ENCODE measurements at regions not wholly inside any gene's neighbourhood (a gene's known extent, or its start where the extent isn't known, plus 50 kb on each side); places are given as distances from the start of the nearest gene placed in this dataset.

GRCh38 chr4:12519426-12519825 lies 964.7 kb downstream of the RAB28 start:
- DNase-seq = no peak
- no peaks in the 10 kb centered on the region for H3K27me3 ChIP-seq (replicated peaks; ENCODE audit: control insufficient read depth, insufficient read depth, low read length)
- CTCF ChIA-PET = no interaction called here
- Mint-ChIP-seq H3K4me3 (ENCODE audit: unreplicated experiment) (no peak overlapping the region), H3K4me1 (ENCODE audit: low read depth, unreplicated experiment) (no peaks in the 10 kb centered on the region), H3K9me3 (ENCODE audit: unreplicated experiment) (peaks cover 13% of the 10 kb centered on the region), H3K27ac (ENCODE audit: unreplicated experiment) (no peak overlapping the region), H3K36me3 (ENCODE audit: insufficient read depth, unreplicated experiment) (no peaks in the 10 kb centered on the region), H3K27me3 (ENCODE audit: insufficient read depth, unreplicated experiment) (no peaks in the 10 kb centered on the region)
- no peak overlapping the region for H3K4me3 ChIP-seq (ENCODE audit: low read depth, low read length)
- H3K4me1 ChIP-seq = no peaks in the 10 kb centered on the region
- no peaks in the 10 kb centered on the region; the same call in 1 of the 2 replicates for H3K9me3 ChIP-seq
- no peak for TF ChIP-seq CTCF (IDR thresholded peaks at IDR 0.05; ENCODE audit: insufficient read depth in 1 of 2, low read depth in 1 of 2, low read length in 1 of 2, severe bottlenecking in 1 of 2, unreplicated experiment in 1 of 2)
- no TSS peak for BruUV-seq (replicated peaks)
- POLR2A ChIA-PET = no interaction called here
- intact Hi-C loops (cut with micrococcal nuclease; ENCODE audit: unreplicated experiment) = no loop called here
- H3K36me3 ChIP-seq (ENCODE audit: control insufficient read depth, insufficient read depth, low read length) = no peaks in the 10 kb centered on the region

DNA sequence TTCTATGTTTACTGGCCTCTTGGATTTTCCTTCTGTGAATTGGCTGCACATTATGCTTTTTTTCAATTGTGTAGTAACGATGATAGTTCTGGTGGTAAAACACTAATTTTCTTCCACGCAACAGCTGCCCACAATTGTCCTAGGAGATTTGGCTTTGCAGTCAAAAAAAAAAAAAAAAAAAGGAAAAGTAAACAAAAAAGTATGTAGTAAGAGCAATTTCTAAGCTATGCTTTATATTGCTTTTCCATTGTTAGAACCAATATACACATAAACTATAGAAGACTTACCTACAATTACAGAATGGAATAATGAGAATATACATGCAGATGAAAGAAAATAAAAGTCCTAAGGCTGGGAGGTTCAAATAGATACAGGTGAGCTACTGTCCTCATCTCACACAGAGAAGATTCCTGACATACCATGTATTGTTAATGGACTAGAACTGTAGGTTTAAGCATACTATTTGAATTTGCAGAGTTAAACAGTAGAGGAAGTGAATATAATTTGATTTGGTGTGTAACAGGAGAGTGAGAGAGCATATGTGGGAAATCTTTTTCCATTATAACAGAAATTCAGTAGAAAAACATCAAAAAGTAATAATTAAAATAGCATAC lies 976.2 kb downstream of the RAB28 start:
- no TSS peak for BruUV-seq (replicated peaks)
- Mint-ChIP-seq H3K27me3 (ENCODE audit: insufficient read depth, unreplicated experiment) (no peaks in the 10 kb centered on the region), H3K4me1 (ENCODE audit: low read depth, unreplicated experiment) (no peaks in the 10 kb centered on the region), H3K27ac (ENCODE audit: unreplicated experiment) (no peak overlapping the region), H3K4me3 (ENCODE audit: unreplicated experiment) (no peak overlapping the region), H3K9me3 (ENCODE audit: unreplicated experiment) (no peaks in the 10 kb centered on the region), H3K36me3 (ENCODE audit: insufficient read depth, unreplicated experiment) (no peaks in the 10 kb centered on the region)
- Histone ChIP-seq H3K36me3 (ENCODE audit: control insufficient read depth, insufficient read depth, low read length) (no peaks in the 10 kb centered on the region), H3K27me3 (replicated peaks; ENCODE audit: control insufficient read depth, insufficient read depth, low read length) (no peaks in the 10 kb centered on the region), H3K4me1 (no peaks in the 10 kb centered on the region), H3K4me3 (ENCODE audit: low read depth, low read length) (no peak overlapping the region), H3K9me3 (no peaks in the 10 kb centered on the region)
- ChIA-PET POLR2A (interaction anchor here (0.6 kb wide), 1 partner anchor 79 kb away, joined by 5 read pairs; no protein-coding TSS in a partner anchor), CTCF (no interaction called here)
- no peak for DNase-seq
- intact Hi-C loops (cut with micrococcal nuclease; ENCODE audit: unreplicated experiment) = no loop called here
- no peak for TF ChIP-seq CTCF (IDR thresholded peaks at IDR 0.05; ENCODE audit: insufficient read depth in 1 of 2, low read depth in 1 of 2, low read length in 1 of 2, severe bottlenecking in 1 of 2, unreplicated experiment in 1 of 2)

DNA sequence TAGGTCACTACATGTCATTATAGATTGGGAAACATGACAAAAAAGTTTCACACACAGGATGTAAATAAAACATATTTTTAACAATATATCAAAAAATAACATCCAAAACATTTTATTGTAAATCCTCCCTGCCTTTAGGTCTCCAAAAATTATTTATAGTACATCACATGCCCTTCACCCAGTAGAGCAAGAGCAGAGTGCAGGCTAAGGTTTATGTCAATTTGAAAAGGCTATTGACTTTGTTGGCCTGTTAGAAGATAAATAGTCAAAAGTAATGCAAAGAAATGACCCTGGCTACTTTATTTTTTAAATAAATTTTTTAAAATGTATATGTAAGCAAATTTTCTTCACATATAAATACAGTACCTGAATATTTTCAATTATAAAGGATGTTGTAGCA lies 983.7 kb downstream of the RAB28 start:
- Mint-ChIP-seq H3K4me1 (ENCODE audit: low read depth, unreplicated experiment) (no peaks in the 10 kb centered on the region), H3K36me3 (ENCODE audit: insufficient read depth, unreplicated experiment) (no peaks in the 10 kb centered on the region), H3K4me3 (ENCODE audit: unreplicated experiment) (no peak overlapping the region), H3K27me3 (ENCODE audit: insufficient read depth, unreplicated experiment) (no peaks in the 10 kb centered on the region), H3K27ac (ENCODE audit: unreplicated experiment) (no peak overlapping the region), H3K9me3 (ENCODE audit: unreplicated experiment) (peaks cover 21% of the 10 kb centered on the region)
- no peaks in the 10 kb centered on the region for H3K9me3 ChIP-seq
- H3K27me3 ChIP-seq (replicated peaks; ENCODE audit: control insufficient read depth, insufficient read depth, low read length) = no peaks in the 10 kb centered on the region
- ChIA-PET POLR2A (no interaction called here), CTCF (no interaction called here)
- DNase-seq = no peak
- intact Hi-C loops (cut with micrococcal nuclease; ENCODE audit: unreplicated experiment) = no loop called here
- no peaks in the 10 kb centered on the region for H3K36me3 ChIP-seq (ENCODE audit: control insufficient read depth, insufficient read depth, low read length)
- no peak for TF ChIP-seq CTCF (IDR thresholded peaks at IDR 0.05; ENCODE audit: insufficient read depth in 1 of 2, low read depth in 1 of 2, low read length in 1 of 2, severe bottlenecking in 1 of 2, unreplicated experiment in 1 of 2)
- no TSS peak for BruUV-seq (replicated peaks)
- 0 out of 2 replicates have a peak, but pooled peaks cover 15% of the 10 kb centered on the region for H3K4me1 ChIP-seq
- no peak overlapping the region for H3K4me3 ChIP-seq (ENCODE audit: low read depth, low read length)

All from Caco-2 (cell line).